H9 (cell line): ENCODE measurements at regions not wholly inside any gene's neighbourhood (a gene's known extent, or its start where the extent isn't known, plus 50 kb on each side); places are given as distances from the start of the nearest gene placed in this dataset.

Source experiments
- DNase-seq: peaks from one replicate; pipeline ENCODE4 v3.0.0-alpha.2; 2017
- H2AFZ ChIP-seq: one replicate; pipeline ENCODE4 v1.6.1; 2013; ENCODE audit warnings: mild to moderate bottlenecking, low read length, control low read depth, moderate library complexity
- H2AK5ac ChIP-seq: 2 replicates; pipeline ENCODE4 v1.6.1; 2013; ENCODE audit warnings: low read length, control low read depth, mixed read lengths; ENCODE audit not compliant: insufficient read length
- H2BK120ac ChIP-seq: one replicate; pipeline ENCODE4 v1.6.1; 2013; ENCODE audit warnings: low read depth, mild to moderate bottlenecking, low read length, control low read depth, inconsistent platforms; ENCODE audit not compliant: poor library complexity, severe bottlenecking
- H2BK12ac ChIP-seq: 2 replicates; pipeline ENCODE4 v1.6.1; 2013; ENCODE audit warnings: low read length, control low read depth, mixed read lengths, low read depth; ENCODE audit not compliant: insufficient read length
- H2BK15ac ChIP-seq: 2 replicates; pipeline ENCODE4 v1.6.1; 2013; ENCODE audit warnings: low read depth, low read length, control low read depth
- H2BK20ac ChIP-seq: one replicate; pipeline ENCODE4 v1.6.1; 2013; ENCODE audit warnings: low read depth, mild to moderate bottlenecking, low read length, control low read depth, inconsistent platforms; ENCODE audit not compliant: poor library complexity, severe bottlenecking
- H2BK5ac ChIP-seq: 2 replicates; pipeline ENCODE4 v1.6.1; 2013; ENCODE audit warnings: low read length, control low read depth, mixed read lengths; ENCODE audit not compliant: insufficient read length
- H3K14ac ChIP-seq: 2 replicates; pipeline ENCODE4 v1.6.1; 2013; ENCODE audit warnings: low read length, control low read depth; ENCODE audit not compliant: insufficient read depth
- H3K18ac ChIP-seq: 2 replicates; pipeline ENCODE4 v1.6.1; 2013; ENCODE audit warnings: low read depth, mild to moderate bottlenecking, mixed read lengths, low read length, control low read depth; ENCODE audit not compliant: insufficient read length
- H3K23ac ChIP-seq: 2 replicates; pipeline ENCODE4 v1.6.1; 2013; ENCODE audit warnings: low read length, control low read depth, mixed read lengths, low read depth; ENCODE audit not compliant: insufficient read length
- H3K23me2 ChIP-seq: 2 replicates; pipeline ENCODE4 v1.6.1; 2013; ENCODE audit warnings: low read depth, mild to moderate bottlenecking, mixed read lengths, low read length, control low read depth; ENCODE audit not compliant: insufficient read length, poor library complexity, severe bottlenecking
- H3K27ac ChIP-seq: 2 replicates; pipeline ENCODE4 v1.5.1; 2013; ENCODE audit warnings: low read length, control low read depth, mixed read lengths, low read depth; ENCODE audit not compliant: insufficient read length
- H3K27me3 ChIP-seq: 2 replicates; pipeline ENCODE4 v1.6.1; 2013; ENCODE audit warnings: low read length, control low read depth, inconsistent platforms; ENCODE audit not compliant: insufficient read depth
- H3K4ac ChIP-seq: 2 replicates; pipeline ENCODE4 v1.6.1; 2013; ENCODE audit warnings: low read depth, mild to moderate bottlenecking, control low read depth, inconsistent platforms, low read length, moderate library complexity
- H3K4me1 ChIP-seq: 2 replicates; pipeline ENCODE4 v1.6.1; 2013; ENCODE audit warnings: low read length, control low read depth, inconsistent platforms; ENCODE audit not compliant: insufficient read depth
- H3K4me2 ChIP-seq: 2 replicates; pipeline ENCODE4 v1.6.1; 2013; ENCODE audit warnings: low read length, control low read depth, mixed read lengths; ENCODE audit not compliant: insufficient read length, insufficient read depth
- H3K56ac ChIP-seq: 2 replicates; pipeline ENCODE4 v1.6.1; 2013; ENCODE audit warnings: low read depth, mild to moderate bottlenecking, mixed read lengths, low read length, control low read depth; ENCODE audit not compliant: insufficient read length
- H3K79me1 ChIP-seq: 2 replicates; pipeline ENCODE4 v1.6.1; 2013; ENCODE audit warnings: low read depth, mild to moderate bottlenecking, moderate library complexity, low read length, control low read depth, inconsistent platforms; ENCODE audit not compliant: insufficient read depth, poor library complexity, severe bottlenecking
- H3K79me2 ChIP-seq: 2 replicates; pipeline ENCODE4 v1.6.1; 2013; ENCODE audit warnings: low read length, control low read depth, inconsistent platforms; ENCODE audit not compliant: insufficient read depth
- H3K9ac ChIP-seq: 2 replicates; pipeline ENCODE4 v1.6.1; 2013; ENCODE audit warnings: low read length, control low read depth, mixed read lengths; ENCODE audit not compliant: insufficient read length; ENCODE audit errors: extremely low read depth
- H3K9me3 ChIP-seq: one replicate; pipeline ENCODE4 v1.6.1; 2013; ENCODE audit warnings: low read depth, low read length, inconsistent platforms; ENCODE audit not compliant: control insufficient read depth
- H3T11ph ChIP-seq: one replicate; pipeline ENCODE4 v1.6.1; 2013; ENCODE audit warnings: mild to moderate bottlenecking, low read length, control low read depth, inconsistent platforms
- H4K20me1 ChIP-seq: one replicate; pipeline ENCODE4 v1.6.1; 2013; ENCODE audit not compliant: control insufficient read depth, insufficient read length, insufficient read depth
- H4K5ac ChIP-seq: 2 replicates; pipeline ENCODE4 v1.6.1; 2013; ENCODE audit warnings: low read depth, mild to moderate bottlenecking, mixed read lengths, low read length, control low read depth; ENCODE audit not compliant: insufficient read length
- H4K8ac ChIP-seq: replicated peaks from 2 replicates; pipeline ENCODE4 v1.6.1; 2013; ENCODE audit warnings: low read length, control low read depth, mixed read lengths, low read depth; ENCODE audit not compliant: insufficient read length
- H4K91ac ChIP-seq: 2 replicates; pipeline ENCODE4 v1.6.1; 2013; ENCODE audit warnings: low read depth, mild to moderate bottlenecking, moderate library complexity, mixed read lengths, low read length, control low read depth; ENCODE audit not compliant: insufficient read length
- H3K27ac Mint-ChIP-seq, 3 experiments: 2 replicates in 2 of 3; 3 replicates in 1 of 3; pipeline ENCODE4 v1.8.0; 2020 to 2021; ENCODE audit warnings: mixed read lengths in 3 of 3, mild to moderate bottlenecking in 1 of 3, moderate library complexity in 1 of 3
- H3K27me3 Mint-ChIP-seq: 2 replicates; pipeline ENCODE4 v1.8.0; 2021; ENCODE audit warnings: low read depth, mild to moderate bottlenecking, moderate library complexity, mixed read lengths
- H3K36me3 Mint-ChIP-seq, 3 experiments: 2 replicates in 2 of 3; 3 replicates in 1 of 3; pipeline ENCODE4 v1.8.0; 2020 to 2021; ENCODE audit warnings: low read depth in 3 of 3, mixed read lengths in 3 of 3; ENCODE audit not compliant: insufficient read depth in 1 of 3
- H3K4me1 Mint-ChIP-seq, 2 experiments: 2 replicates each; pipeline ENCODE4 v1.8.0; 2020; ENCODE audit warnings: mixed read lengths in 2 of 2
- H3K4me3 Mint-ChIP-seq, 2 experiments: 2 replicates in 1 of 2; 3 replicates in 1 of 2; pipeline ENCODE4 v1.8.0; 2020 to 2021; ENCODE audit warnings: mild to moderate bottlenecking in 2 of 2, mixed read lengths in 2 of 2, moderate library complexity in 1 of 2
- H3K9me3 Mint-ChIP-seq, 2 experiments: 2 replicates in 1 of 2; 3 replicates in 1 of 2; pipeline ENCODE4 v1.8.0; 2020; ENCODE audit warnings: mild to moderate bottlenecking in 2 of 2, mixed read lengths in 2 of 2, moderate library complexity in 1 of 2
- WGBS: extraction: QIAGEN DNeasy Blood & Tissue Kit; methylation state at CpG from one replicate; pipeline ENCODE4 v1.1.7; 2013; ENCODE audit warnings: missing lambda C conversion rate, low lambda C conversion rate, mixed read lengths; ENCODE audit not compliant: insufficient read length; ENCODE audit errors: extremely low coverage; 5-methylcytosine and 5-hydroxymethylcytosine counted together
- TF ChIP-seq, protein P1 (sequence below): fragments of 200-600 bp; sonication (generic); conservative IDR thresholded peaks from 3 replicates; pipeline ENCODE4 v1.8.0; 2021; ENCODE audit warnings: antibody characterized with exemption, mild to moderate bottlenecking

GRCh38 chr12:11980115-11980514, 90.6 kb upstream of the BCL2L14 start:
- Histone ChIP-seq H3K27me3 (no peaks in the 10 kb centered on the region), H3K18ac (no peak overlapping the region), H3K79me2 (no peaks in the 10 kb centered on the region), H3K23me2 (no peaks in the 10 kb centered on the region), H3K56ac (no peak overlapping the region), H3K4me2 (no peak overlapping the region), H3K4ac (no peak overlapping the region), H2BK20ac (no peak overlapping the region), H2BK120ac (no peak overlapping the region), H3K4me1 (no peaks in the 10 kb centered on the region), H4K5ac (no peak overlapping the region), H4K91ac (no peak overlapping the region), H2BK5ac (no peak overlapping the region), H2AFZ (no peak overlapping the region), H3K14ac (no peak overlapping the region), H3K9me3 (no peaks in the 10 kb centered on the region), H3K79me1 (no peaks in the 10 kb centered on the region), H2BK12ac (no peak overlapping the region), H4K20me1 (no peaks in the 10 kb centered on the region), H2AK5ac (no peak overlapping the region), H2BK15ac (no peak overlapping the region), H3K23ac (no peak overlapping the region), H3T11ph (no peak overlapping the region), H3K9ac (no peak overlapping the region), H4K8ac (no peak overlapping the region), H3K27ac (no peak overlapping the region)
- DNase-seq = no peak
- H3K4me3 Mint-ChIP-seq = no peak overlapping the region
- H3K9me3 Mint-ChIP-seq = no peaks in the 10 kb centered on the region
- no peak overlapping the region for H3K27ac Mint-ChIP-seq
- no CpG with 5 or more reads among the region's 2 CpGs for WGBS
- TF ChIP-seq, protein P1, sequence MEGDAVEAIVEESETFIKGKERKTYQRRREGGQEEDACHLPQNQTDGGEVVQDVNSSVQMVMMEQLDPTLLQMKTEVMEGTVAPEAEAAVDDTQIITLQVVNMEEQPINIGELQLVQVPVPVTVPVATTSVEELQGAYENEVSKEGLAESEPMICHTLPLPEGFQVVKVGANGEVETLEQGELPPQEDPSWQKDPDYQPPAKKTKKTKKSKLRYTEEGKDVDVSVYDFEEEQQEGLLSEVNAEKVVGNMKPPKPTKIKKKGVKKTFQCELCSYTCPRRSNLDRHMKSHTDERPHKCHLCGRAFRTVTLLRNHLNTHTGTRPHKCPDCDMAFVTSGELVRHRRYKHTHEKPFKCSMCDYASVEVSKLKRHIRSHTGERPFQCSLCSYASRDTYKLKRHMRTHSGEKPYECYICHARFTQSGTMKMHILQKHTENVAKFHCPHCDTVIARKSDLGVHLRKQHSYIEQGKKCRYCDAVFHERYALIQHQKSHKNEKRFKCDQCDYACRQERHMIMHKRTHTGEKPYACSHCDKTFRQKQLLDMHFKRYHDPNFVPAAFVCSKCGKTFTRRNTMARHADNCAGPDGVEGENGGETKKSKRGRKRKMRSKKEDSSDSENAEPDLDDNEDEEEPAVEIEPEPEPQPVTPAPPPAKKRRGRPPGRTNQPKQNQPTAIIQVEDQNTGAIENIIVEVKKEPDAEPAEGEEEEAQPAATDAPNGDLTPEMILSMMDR = no peak
- no peaks in the 10 kb centered on the region for H3K4me1 Mint-ChIP-seq
- no peaks in the 10 kb centered on the region for H3K36me3 Mint-ChIP-seq
- H3K27me3 Mint-ChIP-seq = no peaks in the 10 kb centered on the region
